Nephron (organoid): ENCODE measurements at regions not wholly inside any gene's neighbourhood (a gene's known extent, or its start where the extent isn't known, plus 50 kb on each side); places are given as distances from the start of the nearest gene placed in this dataset.

Source experiments
- H3K27ac Mint-ChIP-seq, 3 experiments: 2 replicates each; pipeline ENCODE4 v1.8.0; 2020; ENCODE audit warnings: mixed read lengths in 3 of 3, mild to moderate bottlenecking in 2 of 3, moderate library complexity in 1 of 3
- H3K27me3 Mint-ChIP-seq: 2 replicates; pipeline ENCODE4 v1.8.0; 2021; ENCODE audit warnings: low read depth, mild to moderate bottlenecking, moderate library complexity, mixed read lengths
- H3K36me3 Mint-ChIP-seq: 2 replicates; pipeline ENCODE4 v1.8.0; 2020; ENCODE audit warnings: low read depth, mixed read lengths
- H3K4me1 Mint-ChIP-seq: 2 replicates; pipeline ENCODE4 v1.8.0; 2020; ENCODE audit warnings: mixed read lengths
- H3K4me3 Mint-ChIP-seq, 3 experiments: 2 replicates each; pipeline ENCODE4 v1.8.0; 2020; ENCODE audit warnings: mild to moderate bottlenecking in 3 of 3, mixed read lengths in 3 of 3, moderate library complexity in 2 of 3
- H3K9me3 Mint-ChIP-seq: 2 replicates; pipeline ENCODE4 v1.8.0; 2020; ENCODE audit warnings: mixed read lengths
- TF ChIP-seq, protein P1 (sequence below), 3 experiments: fragments of 200-600 bp; sonication (generic); IDR thresholded peaks; one replicate each; pipeline ENCODE4 v1.5.0; 2021; ENCODE audit warnings: antibody characterized with exemption in 3 of 3; ENCODE audit not compliant: unreplicated experiment in 3 of 3

DNA sequence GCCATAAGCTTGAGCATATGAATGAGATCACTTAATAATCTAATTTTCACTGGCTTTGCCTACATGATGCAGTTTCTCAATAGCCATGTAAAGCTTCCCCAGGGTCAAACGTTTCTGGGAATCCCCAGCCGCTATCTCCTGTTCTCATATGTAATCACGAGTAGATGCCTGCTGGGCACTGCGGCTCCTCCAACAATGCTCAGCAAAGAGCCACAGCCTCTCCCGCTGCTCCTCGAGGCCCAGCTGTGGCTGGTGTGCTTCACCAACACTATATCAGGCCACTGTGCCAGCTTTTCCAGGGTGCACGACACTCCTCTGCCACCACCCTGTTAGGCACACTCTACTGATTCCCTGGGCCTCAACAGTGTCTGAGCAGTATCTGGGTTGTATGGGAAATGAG lies 78.3 kb upstream of the RASGEF1B start:
- no peak overlapping the region for H3K4me3 Mint-ChIP-seq
- H3K9me3 Mint-ChIP-seq, result no peaks in the 10 kb centered on the region
- H3K27ac Mint-ChIP-seq, result peak overlapping the region in 2 of 3 experiments; percentile 86 to 98
- H3K27me3 Mint-ChIP-seq, result no peaks in the 10 kb centered on the region
- H3K4me1 Mint-ChIP-seq, result peaks cover 22% of the 10 kb centered on the region
- H3K36me3 Mint-ChIP-seq, result no peaks in the 10 kb centered on the region
- TF ChIP-seq, protein P1, sequence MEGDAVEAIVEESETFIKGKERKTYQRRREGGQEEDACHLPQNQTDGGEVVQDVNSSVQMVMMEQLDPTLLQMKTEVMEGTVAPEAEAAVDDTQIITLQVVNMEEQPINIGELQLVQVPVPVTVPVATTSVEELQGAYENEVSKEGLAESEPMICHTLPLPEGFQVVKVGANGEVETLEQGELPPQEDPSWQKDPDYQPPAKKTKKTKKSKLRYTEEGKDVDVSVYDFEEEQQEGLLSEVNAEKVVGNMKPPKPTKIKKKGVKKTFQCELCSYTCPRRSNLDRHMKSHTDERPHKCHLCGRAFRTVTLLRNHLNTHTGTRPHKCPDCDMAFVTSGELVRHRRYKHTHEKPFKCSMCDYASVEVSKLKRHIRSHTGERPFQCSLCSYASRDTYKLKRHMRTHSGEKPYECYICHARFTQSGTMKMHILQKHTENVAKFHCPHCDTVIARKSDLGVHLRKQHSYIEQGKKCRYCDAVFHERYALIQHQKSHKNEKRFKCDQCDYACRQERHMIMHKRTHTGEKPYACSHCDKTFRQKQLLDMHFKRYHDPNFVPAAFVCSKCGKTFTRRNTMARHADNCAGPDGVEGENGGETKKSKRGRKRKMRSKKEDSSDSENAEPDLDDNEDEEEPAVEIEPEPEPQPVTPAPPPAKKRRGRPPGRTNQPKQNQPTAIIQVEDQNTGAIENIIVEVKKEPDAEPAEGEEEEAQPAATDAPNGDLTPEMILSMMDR (IDR thresholded peaks at IDR 0.05; ENCODE audit: unreplicated experiment in 3 of 3), result no peak

DNA sequence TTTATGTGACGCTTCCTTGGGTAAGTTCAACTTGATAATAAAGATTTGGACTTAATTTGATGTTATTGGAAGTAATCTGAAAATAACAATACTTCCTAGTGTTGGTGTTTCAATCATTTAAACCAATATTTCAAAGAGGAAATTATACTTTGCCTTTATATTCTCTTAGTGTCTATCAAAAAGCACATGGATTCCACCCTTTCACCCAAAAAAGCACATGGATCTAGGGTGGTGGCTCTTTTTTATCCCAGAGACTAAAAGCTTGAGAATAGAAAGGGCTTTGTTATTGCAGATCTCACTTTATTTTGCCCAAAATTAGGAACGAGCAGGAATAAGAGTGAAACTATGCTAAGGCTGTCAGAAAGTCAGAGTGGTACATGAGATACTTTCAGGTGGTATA lies 75.1 kb upstream of the RASGEF1B start:
- Mint-ChIP-seq H3K4me3 (no peak overlapping the region), H3K36me3 (peaks cover 3% of the 10 kb centered on the region), H3K27me3 (no peaks in the 10 kb centered on the region), H3K27ac (no peak overlapping the region), H3K9me3 (peaks cover 18% of the 10 kb centered on the region), H3K4me1 (peaks cover 17% of the 10 kb centered on the region)
- TF ChIP-seq, protein P1 (IDR thresholded peaks at IDR 0.05; ENCODE audit: unreplicated experiment in 3 of 3), result no peak

DNA sequence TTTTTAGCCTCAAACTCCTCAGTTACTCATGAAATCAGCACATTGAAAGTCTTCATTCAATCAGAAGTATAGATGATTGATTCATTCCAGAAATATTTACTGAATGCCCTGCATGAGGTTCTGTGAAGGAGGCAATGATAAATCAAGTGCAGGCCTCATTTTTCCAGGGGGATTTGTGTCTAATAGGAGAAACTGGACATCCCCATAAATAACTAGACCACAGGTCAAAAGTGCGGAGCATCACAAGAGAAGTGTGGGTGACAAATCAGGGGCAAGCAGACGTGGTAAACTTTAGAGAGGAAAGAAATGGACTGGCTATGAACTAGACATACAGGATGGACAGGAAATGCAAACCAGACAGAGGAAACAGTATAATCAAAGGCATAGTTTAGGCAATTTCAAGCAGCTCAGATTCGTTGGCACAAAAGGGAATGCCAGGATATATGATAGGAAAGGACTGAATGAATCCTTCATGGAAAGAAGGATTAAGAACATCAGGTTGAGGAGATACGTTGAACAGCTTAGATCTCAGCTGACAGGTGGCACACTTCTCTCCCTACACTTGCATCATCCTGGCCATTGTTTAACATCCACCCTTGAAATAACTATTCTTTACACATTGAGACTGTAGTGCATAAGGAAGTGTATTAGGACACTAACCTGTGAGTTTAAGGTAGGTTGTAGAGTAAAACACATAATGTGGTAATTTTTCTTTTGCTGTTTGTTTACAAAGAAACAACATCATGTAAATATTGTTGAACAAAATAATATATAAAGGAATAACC lies 69.6 kb upstream of the RASGEF1B start:
- H3K27me3 Mint-ChIP-seq, result no peaks in the 10 kb centered on the region
- no peak overlapping the region for H3K27ac Mint-ChIP-seq
- peaks cover 22% of the 10 kb centered on the region for H3K9me3 Mint-ChIP-seq
- H3K36me3 Mint-ChIP-seq, result peaks cover 7% of the 10 kb centered on the region
- H3K4me1 Mint-ChIP-seq, result peaks cover 4% of the 10 kb centered on the region
- no peak overlapping the region for H3K4me3 Mint-ChIP-seq
- TF ChIP-seq, protein P1 (IDR thresholded peaks at IDR 0.05; ENCODE audit: unreplicated experiment in 3 of 3), result no peak

DNA sequence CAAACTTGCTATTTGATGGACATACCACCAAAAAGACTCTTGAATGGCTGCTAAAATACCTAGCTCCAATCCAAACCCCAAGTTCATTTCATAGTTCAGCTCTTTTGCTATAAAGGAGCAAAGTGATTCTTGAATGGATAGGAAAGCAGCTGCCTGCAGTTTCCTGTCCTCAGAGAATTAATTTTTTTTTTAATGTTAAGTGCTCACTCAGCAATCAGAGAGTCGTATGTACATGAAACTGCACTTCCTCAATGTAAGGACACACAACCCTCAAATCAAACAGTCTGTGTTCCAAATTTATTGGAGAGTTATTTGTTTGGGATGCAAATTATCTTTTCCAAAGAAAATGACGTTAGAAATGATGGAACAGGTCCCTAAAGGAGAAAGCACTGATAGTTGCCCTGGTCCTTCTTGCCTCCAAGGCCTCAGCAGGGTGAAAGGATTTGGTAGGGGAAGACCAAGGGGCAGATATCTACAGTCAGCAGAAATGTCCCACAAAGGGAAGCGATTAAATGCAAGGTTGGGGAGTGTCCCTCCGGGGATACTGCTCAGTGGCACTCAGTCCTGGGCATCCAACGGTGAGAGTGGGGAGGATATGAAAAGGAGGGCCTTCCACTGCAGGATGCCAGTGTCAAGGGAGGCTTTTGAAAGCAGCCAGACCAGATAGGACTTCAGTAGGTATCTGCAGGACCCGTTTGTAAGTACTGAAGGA lies 67.2 kb upstream of the RASGEF1B start:
- no peak overlapping the region for H3K27ac Mint-ChIP-seq
- no peak overlapping the region for H3K4me3 Mint-ChIP-seq
- H3K4me1 Mint-ChIP-seq, result peaks cover 4% of the 10 kb centered on the region
- H3K27me3 Mint-ChIP-seq, result no peaks in the 10 kb centered on the region
- H3K9me3 Mint-ChIP-seq, result peaks cover 19% of the 10 kb centered on the region
- TF ChIP-seq, protein P1 (IDR thresholded peaks at IDR 0.05; ENCODE audit: unreplicated experiment in 3 of 3), result no peak
- peaks cover 7% of the 10 kb centered on the region for H3K36me3 Mint-ChIP-seq

DNA sequence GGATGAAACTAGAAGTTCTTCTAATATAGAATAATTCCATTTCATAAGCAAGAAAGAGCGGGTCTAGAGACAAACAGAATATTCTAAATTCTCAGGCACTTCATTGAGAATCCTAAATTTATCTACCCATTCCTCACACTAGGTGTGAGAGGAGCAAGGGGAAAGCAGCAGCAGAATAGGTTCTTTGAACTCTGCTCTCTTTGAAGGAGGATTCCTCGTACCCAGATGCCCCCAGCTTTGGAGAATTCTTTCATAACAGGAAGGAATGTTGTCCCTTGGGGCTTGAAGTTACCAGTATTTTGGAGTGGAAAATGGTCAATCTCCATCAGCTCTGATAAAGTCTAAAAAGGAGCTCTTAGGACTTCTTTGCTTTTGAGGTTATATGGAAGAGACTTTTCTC lies 59.7 kb upstream of the RASGEF1B start:
- H3K4me1 Mint-ChIP-seq, result no peaks in the 10 kb centered on the region
- TF ChIP-seq, protein P1 (IDR thresholded peaks at IDR 0.05; ENCODE audit: unreplicated experiment in 3 of 3), result no peak

More for the DNA sequence above, 59.7 kb upstream of the RASGEF1B start:
- H3K4me3 Mint-ChIP-seq, result no peak overlapping the region
- H3K27ac Mint-ChIP-seq, result no peak overlapping the region
- peaks cover 8% of the 10 kb centered on the region for H3K9me3 Mint-ChIP-seq
- H3K27me3 Mint-ChIP-seq, result no peaks in the 10 kb centered on the region
- no peaks in the 10 kb centered on the region for H3K36me3 Mint-ChIP-seq
